Heart left ventricle (tissue), 16 donors: ENCODE measurements at regions not wholly inside any gene's neighbourhood (a gene's known extent, or its start where the extent isn't known, plus 50 kb on each side); places are given as distances from the start of the nearest gene placed in this dataset.
A peak's percentile ranks its signal among the peaks of the same experiment; 100 is the strongest.

ENCODE experiments used
- ATAC-seq, 4 donors: fragments of 200-7000 bp; cut with Tn5 transposase; one replicate each; pipeline ENCODE4 v1.9.1; 2020 to 2022; ENCODE audit warnings: moderate library complexity in 4 of 4, mild to moderate bottlenecking in 3 of 4, moderate number of reproducible peaks in 1 of 4
- DNase-seq, 5 donors: peaks; one replicate each; pipeline ENCODE4 v3.0.0-alpha.2; 2020
- H3K27ac ChIP-seq, 12 donors: fragments of 200-600 bp; sonication (generic) in 4 of 12; one replicate each; pipeline versions ENCODE4 v1.5.0 to v1.8.0; 2016 to 2022; ENCODE audit warnings: mild to moderate bottlenecking in 2 of 12
- H3K27me3 ChIP-seq, 9 donors: fragments of 200-600 bp; sonication (generic) in 2 of 9; one replicate each; pipeline versions ENCODE4 v1.5.1 to v1.8.0; 2016 to 2022; ENCODE audit warnings: mild to moderate bottlenecking in 3 of 9
- H3K36me3 ChIP-seq, 9 donors: fragments of 200-600 bp; sonication (generic) in 2 of 9; one replicate each; pipeline versions ENCODE4 v1.5.0 to v1.8.0; 2018 to 2022; ENCODE audit warnings: mild to moderate bottlenecking in 2 of 9
- H3K4me1 ChIP-seq, 12 donors: fragments of 200-600 bp; sonication (generic) in 4 of 12; one replicate each; pipeline versions ENCODE4 v1.5.0 to v1.8.0; 2016 to 2022; ENCODE audit warnings: mild to moderate bottlenecking in 3 of 12
- H3K4me3 ChIP-seq, 12 donors: fragments of 200-600 bp; sonication (generic) in 4 of 12; one replicate each; pipeline versions ENCODE4 v1.5.0 to v1.8.0; 2017 to 2022; ENCODE audit warnings: mild to moderate bottlenecking in 9 of 12, moderate library complexity in 4 of 12
- H3K9me3 ChIP-seq, 12 donors: fragments of 200-600 bp; sonication (generic) in 4 of 12; one replicate each; pipeline versions ENCODE4 v1.5.0 to v1.8.0; 2016 to 2022; ENCODE audit warnings: mild to moderate bottlenecking in 1 of 12
- CTCF ChIP-seq, 12 donors: fragments of 200-600 bp; sonication (generic) in 4 of 12; IDR thresholded peaks; one replicate each; pipeline versions ENCODE4 v1.5.0 to v1.8.0; 2018 to 2022; ENCODE audit warnings: antibody characterized with exemption in 12 of 12, mild to moderate bottlenecking in 5 of 12
- POLR2A ChIP-seq, 2 donors: fragments of 450-650 bp; IDR thresholded peaks; one replicate each; pipeline ENCODE4 v1.6.1; 2017; ENCODE audit warnings: antibody characterized with exemption in 2 of 2, mild to moderate bottlenecking in 2 of 2, moderate library complexity in 2 of 2
- WGBS, 4 donors: extraction: QIAGEN DNeasy Blood & Tissue Kit in 2 of 4; methylation state at CpG; one replicate each; pipeline versions ENCODE4 v1.1.5 to v1.1.7; 2013 to 2018; 5-methylcytosine and 5-hydroxymethylcytosine counted together
- intact Hi-C, 10 donors: fragments of 100-400 bp; cut with DNase I; formaldehyde crosslinking; loops; one replicate each; pipeline versions ENCODE4 v1.11.1 to v1.14.2; 2022
- donor health status: ischemic (EF 13 %, LVEDD 7.1; RV severe dilation, severe dysfunction).
- donor health status: healthy with polysubstance abuse.
- donor health status: DM: no; HTN: yes; CAD: no.
- donor health status: DM: no; HTN: no; CAD: no.
- donor health status: ischemic (EF 25% LVEDD 6.9; RV normal size, moderate dysfunction).
- donor health status: ischemic (EF 25% LVEDD 5.7; RV mildly dilated, moderate dysfunction).
- donor health status: healthy.
- donor health status: DM: yes; HTN: yes; CAD: no.
- donor health status: ischemic (EF 35%, LVEDD 5.7; RV mildly dilated, moderate dysfunction).
- donor health status: nonischemic (EF 11% LVEDD 7.7; RV severe dilation, severe dysfunction).
- donor health status: DM: yes; HTN: yes; CAD: no.
- donor health status: PGD.
- donor health status: ischemic (EF 29% LVEDD 5.4; RV normal size, mild dysfunction).
- donor health status: nonischemic (EF 23%, LVEDD 6.1; RV moderate dilation, normal function).

DNA sequence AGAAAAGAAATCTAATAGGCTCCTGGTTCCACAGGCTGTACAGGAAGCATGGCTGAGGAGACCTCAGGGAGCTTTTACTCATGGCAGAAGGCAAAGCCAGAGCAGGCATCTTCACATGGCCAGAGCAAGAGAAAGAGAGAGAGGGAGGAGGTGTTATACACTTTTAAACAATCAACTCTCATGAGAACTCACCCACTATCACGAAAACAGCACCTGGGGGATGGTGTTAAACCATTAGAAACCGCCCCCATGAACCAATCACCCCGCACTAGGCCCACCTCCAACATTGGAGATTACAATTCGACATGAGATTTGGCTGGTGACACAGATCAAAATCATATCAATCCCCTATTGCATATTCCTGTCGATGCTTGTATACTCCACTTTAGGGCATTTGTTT is 93.5 kb downstream of the MRPL39 start:
- Histone ChIP-seq H3K9me3 (no peaks in the 10 kb centered on the region), H3K27ac (no peak overlapping the region), H3K36me3 (no peaks in the 10 kb centered on the region), H3K27me3 (no peaks in the 10 kb centered on the region), H3K4me1 (no peaks in the 10 kb centered on the region), H3K4me3 (no peak overlapping the region)
- no peak for DNase-seq
- no peak for ATAC-seq
- TF ChIP-seq CTCF (IDR thresholded peaks at IDR 0.05) (no peak), POLR2A (IDR thresholded peaks at IDR 0.05) (no peak)
- intact Hi-C loops: no loop called here
- WGBS, 4 donors: 78 to 91% (median 88%) methylated on average over 5 of the region's 5 CpGs

DNA sequence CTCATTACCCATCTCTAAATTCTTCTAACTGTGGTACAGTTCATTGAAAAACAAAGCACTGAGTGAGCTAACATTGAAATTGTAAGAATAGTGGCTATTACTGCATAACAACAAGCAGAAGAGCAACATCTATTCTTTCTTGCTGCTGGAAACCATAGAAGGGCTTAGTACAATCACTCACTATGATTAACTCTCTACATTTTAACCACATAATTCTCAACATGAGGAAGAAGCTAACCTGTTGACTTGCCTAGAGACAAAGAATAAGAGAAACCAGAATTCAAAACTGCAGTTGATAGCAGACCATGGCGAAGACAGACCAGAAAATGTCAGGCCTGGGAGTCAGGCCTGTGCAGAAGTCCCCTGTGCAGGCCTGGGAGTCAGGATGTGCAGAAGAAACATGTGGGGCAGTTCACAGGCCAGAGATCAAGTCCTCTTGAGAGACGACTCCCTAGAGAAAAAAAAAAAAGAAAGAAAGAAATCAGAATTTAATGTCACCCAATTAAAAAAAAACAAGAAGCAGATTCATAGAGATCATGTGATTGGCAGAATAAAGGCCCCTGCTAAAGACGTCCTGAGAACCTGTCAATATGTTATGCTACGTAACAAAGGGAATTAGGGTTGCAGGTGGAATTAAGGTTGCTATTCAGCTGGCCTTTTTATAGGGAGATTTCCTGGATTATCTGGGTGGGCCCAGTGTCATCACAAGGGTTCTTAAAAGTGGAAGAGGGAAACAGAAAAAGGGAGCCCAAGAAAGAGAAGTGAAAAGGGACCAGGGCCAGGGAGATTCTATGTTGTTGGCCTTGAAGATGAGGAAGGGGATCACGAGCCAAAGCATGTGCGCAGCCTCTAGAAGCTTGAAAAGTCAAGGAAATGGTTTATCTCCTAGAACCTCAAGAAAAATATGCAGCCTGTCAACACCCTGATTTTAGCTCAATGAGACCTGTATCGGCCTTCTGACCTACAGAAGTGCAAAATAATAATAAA is 94.9 kb downstream of the MRPL39 start:
- intact Hi-C loops: no loop called here

GRCh38 chr21:25509862-25510261 is 97.4 kb downstream of the MRPL39 start:
- 44 to 49% (median 46%) methylated on average over 2 of the region's 2 CpGs for WGBS, 4 donors
- Histone ChIP-seq H3K36me3 (no peaks in the 10 kb centered on the region), H3K4me3 (no peak overlapping the region), H3K9me3 (no peaks in the 10 kb centered on the region), H3K27ac (no peak overlapping the region), H3K4me1 (no peaks in the 10 kb centered on the region), H3K27me3 (no peaks in the 10 kb centered on the region)
- TF ChIP-seq POLR2A (IDR thresholded peaks at IDR 0.05) (no peak), CTCF (IDR thresholded peaks at IDR 0.05) (no peak)
- no peak for ATAC-seq
- DNase-seq: no peak
- intact Hi-C loops: no loop called here

More for the DNA sequence above, 94.9 kb downstream of the MRPL39 start:
- H3K4me1 ChIP-seq: no peaks in the 10 kb centered on the region
- ATAC-seq: no peak
- no peaks in the 10 kb centered on the region for H3K27me3 ChIP-seq
- peak overlapping the region in 1 of 12 donors; percentile 28 for H3K27ac ChIP-seq
- H3K4me3 ChIP-seq: no peak overlapping the region
- H3K9me3 ChIP-seq: no peaks in the 10 kb centered on the region
- TF ChIP-seq CTCF (IDR thresholded peaks at IDR 0.05): no peak
- no peak for TF ChIP-seq POLR2A (IDR thresholded peaks at IDR 0.05)
- DNase-seq: peak in 1 of 5 donors; percentile 27
- 70 to 76% (median 73%) methylated on average over 7 of the region's 7 CpGs for WGBS, 4 donors
- H3K36me3 ChIP-seq: no peaks in the 10 kb centered on the region

- no peak for ATAC-seq
- H3K9me3 ChIP-seq: no peaks in the 10 kb centered on the region
- intact Hi-C loops: no loop called here
- WGBS, 4 donors: 37 to 64% (median 39%) methylated on average over 3 of the region's 3 CpGs
- no peak overlapping the region for H3K4me3 ChIP-seq
- DNase-seq: no peak
- no peaks in the 10 kb centered on the region for H3K4me1 ChIP-seq
- no peak overlapping the region for H3K27ac ChIP-seq
- no peak for TF ChIP-seq CTCF (IDR thresholded peaks at IDR 0.05)
- TF ChIP-seq POLR2A (IDR thresholded peaks at IDR 0.05): no peak
- no peaks in the 10 kb centered on the region for H3K27me3 ChIP-seq
- H3K36me3 ChIP-seq: no peaks in the 10 kb centered on the region
Observed at GRCh38 chr21:25508364-25508763, 98.9 kb downstream of the MRPL39 start.
